Activated T-cell treated with anti-CD3 and anti-CD28 coated beads, Interleukin-2, amount 50 U/mL, for 1 hour (primary cell): ENCODE measurements at regions not wholly inside any gene's neighbourhood (a gene's known extent, or its start where the extent isn't known, plus 50 kb on each side); places are given as distances from the start of the nearest gene placed in this dataset.

ENCODE experiments used
- DNase-seq: peaks from one replicate; pipeline ENCODE4 v3.0.0-alpha.2; 2020

- no peak for DNase-seq
These were observed 200.1 kb downstream of the SALL1 start for GRCh38 chr16:50950955-50951354.

- no peak for DNase-seq
These were observed 202.7 kb downstream of the SALL1 start for GRCh38 chr16:50948268-50948930.

DNA sequence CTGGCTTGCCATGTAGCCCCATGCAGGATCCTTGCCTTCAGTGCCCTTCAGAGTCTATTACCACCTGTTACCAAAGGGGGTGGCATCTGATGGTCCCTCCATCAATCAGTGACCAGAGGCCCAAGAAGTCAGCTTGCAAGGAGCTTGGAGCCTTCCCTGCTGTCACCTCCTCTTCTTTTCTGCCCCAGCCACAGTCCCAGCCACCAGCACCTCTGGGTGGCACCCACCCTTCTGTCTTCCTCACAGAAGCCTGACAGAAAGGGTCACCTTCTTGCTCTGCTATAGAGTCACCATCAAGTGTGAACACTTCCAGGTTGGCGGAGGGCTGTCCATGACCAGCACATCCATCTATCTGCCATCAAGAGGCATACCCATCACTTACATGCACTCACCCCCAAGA, 203.2 kb downstream of the SALL1 start:
- DNase-seq = no peak

DNA sequence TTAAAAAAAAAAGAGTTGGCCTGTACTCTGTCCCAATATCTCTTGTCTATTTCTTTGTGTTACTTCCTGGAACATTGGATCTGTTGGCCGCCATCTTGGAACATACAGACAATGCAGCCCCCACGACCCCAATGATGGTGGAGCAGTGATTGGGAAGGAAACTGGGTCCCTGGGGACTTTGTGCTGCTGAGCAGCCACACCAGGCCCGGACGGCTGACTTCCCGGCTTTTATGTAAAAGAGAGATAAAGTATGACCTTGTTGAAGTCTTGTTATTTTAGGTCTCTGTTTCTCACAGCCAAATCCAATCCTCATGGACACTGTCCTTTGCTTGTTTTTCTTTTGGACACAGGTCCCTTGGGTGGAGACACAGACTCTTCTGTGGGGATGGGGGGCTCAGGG, 204.5 kb downstream of the SALL1 start:
- no peak for DNase-seq

DNA sequence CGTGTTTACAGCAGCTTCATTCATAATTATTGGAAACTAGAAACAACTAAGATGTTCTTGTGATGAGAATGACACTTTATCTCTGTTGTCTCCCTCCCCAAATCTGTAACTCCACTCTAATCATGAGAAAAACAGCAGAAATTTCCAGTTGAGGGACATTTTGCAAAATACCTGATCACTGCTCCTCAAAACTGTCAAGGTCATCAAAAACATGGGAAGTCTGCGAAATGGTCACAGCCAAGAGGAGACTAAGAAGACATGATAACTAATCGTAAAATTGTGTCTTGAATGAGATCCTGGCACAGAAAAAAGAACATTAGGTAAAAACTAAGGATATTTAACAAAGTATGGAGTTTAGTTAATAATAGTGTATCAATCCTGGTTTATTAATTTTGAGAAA, 204.2 kb downstream of the CYLD start:
- no peak for DNase-seq

- DNase-seq = no peak
These were observed 203.3 kb downstream of the CYLD start for GRCh38 chr16:50945171-50945570.

GRCh38 chr16:50944436-50944835, 202.6 kb downstream of the CYLD start:
- DNase-seq = no peak

- no peak for DNase-seq
These were observed 202.1 kb downstream of the CYLD start for GRCh38 chr16:50944033-50944432.

DNA sequence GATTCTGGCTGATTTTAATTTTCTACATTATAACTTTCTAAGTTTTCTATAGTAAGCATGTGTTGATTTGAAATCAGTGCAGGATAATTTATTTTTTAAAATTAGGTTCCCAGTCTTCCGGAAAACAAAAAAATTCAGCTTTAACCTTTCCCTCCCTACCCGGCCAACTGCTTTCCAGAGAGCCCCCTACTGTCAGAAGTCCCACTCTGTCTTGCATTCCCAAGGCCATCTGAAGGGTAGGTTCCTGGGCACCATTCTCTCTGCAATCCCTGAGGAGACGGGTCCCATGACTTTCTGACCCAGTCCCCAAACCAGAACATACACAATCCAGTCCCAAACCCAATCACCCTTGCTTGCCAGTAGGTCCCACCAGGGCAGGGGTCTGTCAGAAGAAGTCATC, 200.3 kb downstream of the CYLD start:
- no peak for DNase-seq

- DNase-seq = no peak
These were observed 199.8 kb downstream of the CYLD start for GRCh38 chr16:50941681-50942080.

- no peak for DNase-seq
These were observed 198.5 kb downstream of the CYLD start for GRCh38 chr16:50940275-50940854.

GRCh38 chr16:50939356-50939755, 197.5 kb downstream of the CYLD start:
- no peak for DNase-seq

DNA sequence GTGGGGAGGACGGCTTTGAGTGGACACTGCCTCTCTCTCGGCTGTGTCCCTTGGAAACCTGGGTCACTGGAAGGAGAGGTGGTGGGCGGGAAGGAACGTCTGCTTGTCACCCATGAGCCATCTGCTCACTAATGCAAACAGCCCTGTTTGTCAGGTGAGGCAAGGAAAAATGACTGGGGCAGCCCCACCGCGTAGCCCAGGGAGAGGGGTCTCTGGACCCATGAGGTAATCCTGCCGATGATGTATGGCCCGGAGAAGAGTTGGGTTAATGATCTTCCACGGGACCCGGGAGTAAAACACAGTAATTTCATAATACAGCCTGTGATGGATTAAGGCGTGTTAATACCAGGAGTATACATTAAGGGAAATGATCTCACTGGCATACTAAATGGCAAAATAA, 197.0 kb downstream of the CYLD start:
- DNase-seq = no peak

- no peak for DNase-seq
These were observed 191.4 kb downstream of the CYLD start for GRCh38 chr16:50933262-50933661.

DNA sequence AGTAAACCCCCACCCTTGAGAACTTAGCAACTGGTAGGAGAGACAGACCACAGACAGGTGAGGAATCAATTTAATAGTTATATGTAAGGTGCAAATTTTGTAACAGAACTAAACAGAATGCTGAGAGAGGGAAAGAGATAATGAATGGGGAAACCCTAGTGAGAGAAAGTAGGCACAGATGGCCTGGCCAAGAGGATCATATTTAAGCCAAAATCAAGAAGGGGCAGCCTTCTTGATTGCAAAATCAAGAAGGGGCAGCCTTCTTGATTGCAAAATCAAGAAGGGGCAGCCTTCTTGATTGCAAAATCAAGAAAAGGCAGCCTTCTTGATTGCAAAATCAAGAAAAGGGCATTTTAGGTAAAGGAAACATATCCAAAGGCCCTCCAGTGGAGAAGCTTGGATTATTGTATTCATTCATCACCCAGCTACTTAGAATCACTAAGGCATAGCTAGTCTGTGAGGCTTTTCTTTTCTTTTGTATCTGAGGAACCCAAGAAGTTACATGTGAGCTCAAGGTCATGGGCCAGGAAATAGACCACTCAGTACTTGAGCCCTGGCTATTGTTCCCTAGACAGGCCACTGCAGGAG, 190.6 kb downstream of the CYLD start:
- DNase-seq = no peak

DNA sequence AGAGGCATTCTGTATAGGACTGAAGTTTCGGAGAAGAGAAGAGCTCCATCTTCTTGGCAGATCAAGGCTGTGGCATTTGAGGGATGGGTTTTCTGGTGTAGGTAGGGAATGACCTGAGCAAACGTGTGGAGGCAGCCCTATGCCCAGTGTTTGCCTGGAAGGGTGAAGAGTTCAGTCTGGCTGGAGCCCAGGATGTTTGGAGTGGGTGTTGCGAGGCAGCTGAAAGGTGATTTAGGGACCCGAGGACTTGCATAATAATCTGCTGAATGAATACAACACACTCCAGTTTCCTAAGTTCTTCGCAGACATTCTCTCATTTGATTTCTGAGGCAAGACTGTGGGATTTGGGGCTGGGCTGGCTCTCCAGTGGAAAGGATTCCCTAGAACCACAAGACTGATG, 186.2 kb downstream of the CYLD start:
- no peak for DNase-seq

GRCh38 chr16:50925758-50926357, 184.0 kb downstream of the CYLD start:
- no peak for DNase-seq

GRCh38 chr16:50924759-50925545, 183.1 kb downstream of the CYLD start:
- no peak for DNase-seq

GRCh38 chr16:50917950-50918703, 176.2 kb downstream of the CYLD start:
- no peak for DNase-seq

DNA sequence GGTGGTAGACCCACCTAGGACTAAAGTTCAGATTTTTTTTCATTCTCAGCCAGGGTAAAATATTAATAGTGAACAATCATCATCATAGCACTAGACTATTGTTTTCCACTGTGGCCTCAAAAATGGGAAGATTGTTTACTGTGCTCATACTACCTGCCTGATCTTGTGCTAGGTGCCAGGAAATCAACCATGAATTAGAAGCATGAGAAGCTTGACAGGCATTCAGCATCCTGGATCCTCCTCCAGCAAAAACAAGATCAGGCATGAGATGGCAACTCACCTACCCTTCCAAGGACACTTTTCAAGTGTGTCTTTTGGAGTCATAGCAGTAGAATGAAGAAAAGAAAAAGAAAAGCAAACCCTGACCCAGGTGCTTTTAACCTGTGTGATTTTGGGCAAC, 174.2 kb downstream of the CYLD start:
- DNase-seq = no peak

DNA sequence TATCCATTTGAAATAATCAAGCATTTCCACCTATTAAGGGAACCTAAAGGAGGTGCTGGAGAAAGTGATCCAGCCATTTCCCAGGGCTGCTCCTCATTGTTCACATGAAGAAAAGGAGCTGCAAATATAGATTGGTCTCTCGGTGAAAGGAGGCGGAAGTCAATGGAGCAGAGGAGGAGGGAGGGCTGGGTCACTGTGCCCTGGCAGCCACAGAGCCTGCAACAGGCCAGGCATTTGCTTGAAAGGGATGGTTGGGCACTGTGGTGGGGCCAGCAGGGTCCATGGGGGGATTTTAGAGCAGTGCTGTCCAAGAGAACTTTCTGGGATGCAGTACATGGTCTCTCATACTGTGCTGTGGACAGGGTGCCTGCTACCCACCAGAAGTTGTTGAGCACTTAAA, 173.2 kb downstream of the CYLD start:
- DNase-seq = no peak

DNA sequence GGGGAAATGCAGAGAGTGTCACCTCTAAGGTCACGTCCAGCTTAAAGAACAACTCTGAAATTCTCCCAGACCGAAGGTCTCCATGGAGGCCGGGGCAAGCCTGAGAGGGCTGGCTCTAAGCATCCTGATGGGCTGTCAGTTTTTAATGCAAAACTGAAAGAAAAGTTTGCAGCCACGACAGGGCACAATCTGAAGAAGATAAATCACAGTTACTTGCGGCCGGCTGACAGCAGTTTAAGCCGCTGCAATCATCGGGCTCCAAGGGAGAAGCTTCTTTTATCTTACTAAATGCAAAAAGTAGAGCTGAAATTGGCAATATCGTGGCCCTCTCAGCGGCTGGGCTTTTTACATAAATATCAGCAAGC, 168.8 kb downstream of the CYLD start:
- DNase-seq = no peak
